Lower leg skin (tissue), 3 donors: ENCODE measurements at regions not wholly inside any gene's neighbourhood (a gene's known extent, or its start where the extent isn't known, plus 50 kb on each side); places are given as distances from the start of the nearest gene placed in this dataset.

Experiments
- POLR2A ChIP-seq, 2 donors: fragments of 450-650 bp; IDR thresholded peaks; one replicate each; pipeline ENCODE4 v1.6.1; 2016 to 2017; ENCODE audit warnings: antibody characterized with exemption in 2 of 2, mild to moderate bottlenecking in 1 of 2, moderate library complexity in 1 of 2
- TF ChIP-seq, protein P1 (sequence below), 3 donors: fragments of 450-650 bp; IDR thresholded peaks; one replicate each; pipeline ENCODE4 v1.5.1; 2016; ENCODE audit warnings: antibody characterized with exemption in 3 of 3, mild to moderate bottlenecking in 3 of 3, moderate library complexity in 2 of 3

DNA sequence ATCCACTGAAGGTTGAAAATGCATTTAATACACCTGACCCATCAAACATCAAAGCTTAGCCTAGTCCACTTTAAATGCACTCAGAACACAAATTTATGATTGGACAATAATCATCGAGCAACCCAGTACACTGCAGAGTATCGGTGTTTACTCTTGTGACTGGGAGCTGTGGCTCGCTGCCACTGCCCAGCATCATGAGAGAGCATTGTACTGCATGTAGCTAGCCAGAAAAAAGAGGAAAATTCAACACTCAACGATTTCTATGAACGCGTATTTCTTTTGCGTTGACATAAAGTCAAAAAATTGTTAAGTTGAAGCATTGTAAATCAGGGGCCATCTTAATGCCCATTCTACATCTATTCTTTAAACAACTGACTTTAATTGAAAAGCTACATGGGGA, 95.1 kb upstream of the CD180 start:
- TF ChIP-seq, protein P1, sequence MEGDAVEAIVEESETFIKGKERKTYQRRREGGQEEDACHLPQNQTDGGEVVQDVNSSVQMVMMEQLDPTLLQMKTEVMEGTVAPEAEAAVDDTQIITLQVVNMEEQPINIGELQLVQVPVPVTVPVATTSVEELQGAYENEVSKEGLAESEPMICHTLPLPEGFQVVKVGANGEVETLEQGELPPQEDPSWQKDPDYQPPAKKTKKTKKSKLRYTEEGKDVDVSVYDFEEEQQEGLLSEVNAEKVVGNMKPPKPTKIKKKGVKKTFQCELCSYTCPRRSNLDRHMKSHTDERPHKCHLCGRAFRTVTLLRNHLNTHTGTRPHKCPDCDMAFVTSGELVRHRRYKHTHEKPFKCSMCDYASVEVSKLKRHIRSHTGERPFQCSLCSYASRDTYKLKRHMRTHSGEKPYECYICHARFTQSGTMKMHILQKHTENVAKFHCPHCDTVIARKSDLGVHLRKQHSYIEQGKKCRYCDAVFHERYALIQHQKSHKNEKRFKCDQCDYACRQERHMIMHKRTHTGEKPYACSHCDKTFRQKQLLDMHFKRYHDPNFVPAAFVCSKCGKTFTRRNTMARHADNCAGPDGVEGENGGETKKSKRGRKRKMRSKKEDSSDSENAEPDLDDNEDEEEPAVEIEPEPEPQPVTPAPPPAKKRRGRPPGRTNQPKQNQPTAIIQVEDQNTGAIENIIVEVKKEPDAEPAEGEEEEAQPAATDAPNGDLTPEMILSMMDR (IDR thresholded peaks at IDR 0.05) = no peak
- TF ChIP-seq POLR2A (IDR thresholded peaks at IDR 0.05) = no peak
